Naive thymus-derived CD4-positive, alpha-beta T cell (primary cell): ENCODE measurements at regions not wholly inside any gene's neighbourhood (a gene's known extent, or its start where the extent isn't known, plus 50 kb on each side); places are given as distances from the start of the nearest gene placed in this dataset.

ENCODE experiments used
- ATAC-seq: fragments of 150-1000 bp; cut with Tn5 transposase; 2 replicates; pipeline ENCODE4 v1.10.0; 2021; ENCODE audit warnings: mild to moderate bottlenecking, moderate library complexity
- CTCF ChIA-PET: fragments of 350-600 bp; sonication (Branson Sonifier 250); formaldehyde crosslinking; loops from one replicate; lab custom pipeline; 2021; ENCODE audit warnings: antibody characterized with exemption; lab: Charles Lee
- POLR2A ChIA-PET: fragments of 350-600 bp; sonication (Branson Sonifier 250); formaldehyde crosslinking; loops from one replicate; lab custom pipeline; 2021; ENCODE audit warnings: antibody characterized with exemption, inconsistent platforms; lab: Charles Lee
- DNase-seq, 9 donors: peaks; one replicate each; pipeline versions ENCODE4 v3.0.0 to v3.0.0-alpha.2; 2020 to 2022; ENCODE audit warnings: mixed read lengths in 1 of 9
- H3K27ac ChIP-seq: one replicate; pipeline ENCODE4 v1.7.0; 2013; ENCODE audit warnings: mild to moderate bottlenecking, low read depth, low read length, moderate library complexity
- H3K27me3 ChIP-seq, 2 donors: one replicate each; pipeline ENCODE4 v1.7.0; 2013; ENCODE audit warnings: low read length in 2 of 2, mild to moderate bottlenecking in 2 of 2, moderate library complexity in 2 of 2; ENCODE audit not compliant: control insufficient read depth in 2 of 2, insufficient read depth in 2 of 2
- H3K36me3 ChIP-seq, 3 experiments: 1 replicate in 2 of 3; 2 replicates in 1 of 3; pipeline ENCODE4 v1.7.0; 2013; ENCODE audit warnings: low read length in 3 of 3, mild to moderate bottlenecking in 3 of 3, moderate library complexity in 1 of 3; ENCODE audit not compliant: insufficient read depth in 3 of 3, control insufficient read depth in 2 of 3
- H3K4me1 ChIP-seq, 2 donors: one replicate each; pipeline ENCODE4 v1.7.0; 2013; ENCODE audit warnings: low read length in 2 of 2, mild to moderate bottlenecking in 2 of 2, moderate library complexity in 1 of 2; ENCODE audit not compliant: control insufficient read depth in 2 of 2, insufficient read depth in 2 of 2
- H3K4me3 ChIP-seq: 2 replicates; pipeline ENCODE4 v1.7.0; 2013; ENCODE audit warnings: mild to moderate bottlenecking, low read length
- H3K9me3 ChIP-seq, 3 experiments: 1 replicate in 2 of 3; 2 replicates in 1 of 3; pipeline ENCODE4 v1.7.0; 2013; ENCODE audit warnings: low read length in 3 of 3; ENCODE audit not compliant: control insufficient read depth in 2 of 3
- H3K27ac Mint-ChIP-seq, 9 donors: one replicate each; pipeline ENCODE4 v1.8.0; 2020 to 2022; ENCODE audit warnings: mixed read lengths in 9 of 9, mild to moderate bottlenecking in 8 of 9, moderate library complexity in 5 of 9, inconsistent platforms in 2 of 9
- H3K27me3 Mint-ChIP-seq, 5 donors: one replicate each; pipeline ENCODE4 v1.8.0; 2021 to 2022; ENCODE audit warnings: mixed read lengths in 5 of 5, mild to moderate bottlenecking in 1 of 5
- H3K36me3 Mint-ChIP-seq, 5 donors: one replicate each; pipeline ENCODE4 v1.8.0; 2020 to 2022; ENCODE audit warnings: mixed read lengths in 5 of 5, mild to moderate bottlenecking in 3 of 5, inconsistent platforms in 1 of 5
- H3K4me1 Mint-ChIP-seq, 7 donors: one replicate each; pipeline ENCODE4 v1.8.0; 2020 to 2022; ENCODE audit warnings: mixed read lengths in 7 of 7, mild to moderate bottlenecking in 3 of 7, inconsistent platforms in 1 of 7
- H3K4me3 Mint-ChIP-seq, 10 donors: one replicate each; pipeline ENCODE4 v1.8.0; 2020 to 2022; ENCODE audit warnings: mild to moderate bottlenecking in 10 of 10, mixed read lengths in 10 of 10, moderate library complexity in 6 of 10, inconsistent platforms in 2 of 10
- H3K9me3 Mint-ChIP-seq, 11 donors: one replicate each; pipeline ENCODE4 v1.8.0; 2020 to 2022; ENCODE audit warnings: mixed read lengths in 11 of 11, mild to moderate bottlenecking in 4 of 11, inconsistent platforms in 1 of 11, moderate library complexity in 1 of 11
- intact Hi-C, 2 donors: fragments of 100-400 bp; cut with micrococcal nuclease; formaldehyde crosslinking; loops; one replicate each; pipeline ENCODE4 v1.15.1; 2023

DNA sequence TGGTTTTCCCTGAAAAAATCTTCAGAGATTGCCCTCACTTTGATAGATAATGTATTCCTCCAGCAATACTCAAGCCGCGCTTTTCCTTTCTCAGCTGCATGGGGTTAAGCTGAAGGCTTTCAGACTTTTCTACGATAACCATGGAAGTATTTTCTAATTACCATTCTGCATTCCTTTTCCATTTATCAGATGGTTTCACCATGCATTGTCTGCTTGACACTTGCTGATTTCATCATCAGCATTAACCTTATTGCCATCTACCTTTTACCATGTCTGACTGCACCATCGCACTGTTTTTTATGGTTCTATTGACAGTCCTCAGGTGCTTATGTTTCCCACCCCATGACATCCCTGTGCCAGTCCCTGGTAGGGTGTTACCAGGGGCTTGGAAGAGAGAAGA lies 91.6 kb downstream of the DMAC1 start:
- ATAC-seq, result no peak
- no peaks in the 10 kb centered on the region for H3K4me1 ChIP-seq
- no peak overlapping the region for H3K4me3 ChIP-seq
- ChIA-PET POLR2A (no interaction called here), CTCF (no interaction called here)
- H3K9me3 Mint-ChIP-seq, result peaks cover 0 to 5% (median 0%) of the 10 kb centered on the region in 11 donors
- intact Hi-C loops, result no loop called here
- DNase-seq, result no peak
- H3K4me3 Mint-ChIP-seq, result no peak overlapping the region
- H3K27me3 Mint-ChIP-seq, result no peaks in the 10 kb centered on the region
- no peaks in the 10 kb centered on the region for H3K9me3 ChIP-seq
- H3K27ac ChIP-seq, result no peak overlapping the region
- no peak overlapping the region for H3K27ac Mint-ChIP-seq
- no peaks in the 10 kb centered on the region for H3K27me3 ChIP-seq
- H3K36me3 Mint-ChIP-seq, result no peaks in the 10 kb centered on the region
- no peaks in the 10 kb centered on the region for H3K36me3 ChIP-seq
- H3K4me1 Mint-ChIP-seq, result no peaks in the 10 kb centered on the region

DNA sequence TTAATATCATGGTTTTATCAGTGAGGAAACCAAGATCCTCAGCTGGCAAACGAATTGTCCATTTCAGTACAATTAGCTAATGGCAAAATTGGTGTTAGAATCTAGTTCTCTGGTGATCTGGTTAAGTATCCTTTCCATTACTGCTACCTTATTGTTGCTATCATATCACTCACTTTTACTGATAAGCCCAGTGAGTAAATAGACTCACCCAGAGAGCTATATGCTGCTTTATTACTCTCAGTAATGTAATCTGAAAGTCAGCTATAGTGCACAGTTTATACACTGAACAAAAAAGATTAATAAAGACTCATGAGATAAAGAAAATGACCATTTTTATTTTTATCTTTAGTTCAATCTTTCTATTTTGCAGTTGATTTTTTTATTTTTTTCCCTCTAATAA lies 95.0 kb downstream of the DMAC1 start:
- Mint-ChIP-seq H3K27me3 (no peaks in the 10 kb centered on the region), H3K27ac (no peak overlapping the region), H3K4me3 (no peak overlapping the region), H3K9me3 (peaks cover 0 to 2% (median 0%) of the 10 kb centered on the region in 11 donors), H3K36me3 (no peaks in the 10 kb centered on the region), H3K4me1 (no peaks in the 10 kb centered on the region)
- no peaks in the 10 kb centered on the region for H3K9me3 ChIP-seq
- H3K27ac ChIP-seq, result no peak overlapping the region
- ChIA-PET POLR2A (no interaction called here), CTCF (no interaction called here)
- DNase-seq (no peak), ATAC-seq (no peak)
- no peaks in the 10 kb centered on the region for H3K27me3 ChIP-seq
- intact Hi-C loops, result no loop called here
- no peaks in the 10 kb centered on the region for H3K36me3 ChIP-seq
- H3K4me1 ChIP-seq, result no peaks in the 10 kb centered on the region
- no peak overlapping the region for H3K4me3 ChIP-seq

DNA sequence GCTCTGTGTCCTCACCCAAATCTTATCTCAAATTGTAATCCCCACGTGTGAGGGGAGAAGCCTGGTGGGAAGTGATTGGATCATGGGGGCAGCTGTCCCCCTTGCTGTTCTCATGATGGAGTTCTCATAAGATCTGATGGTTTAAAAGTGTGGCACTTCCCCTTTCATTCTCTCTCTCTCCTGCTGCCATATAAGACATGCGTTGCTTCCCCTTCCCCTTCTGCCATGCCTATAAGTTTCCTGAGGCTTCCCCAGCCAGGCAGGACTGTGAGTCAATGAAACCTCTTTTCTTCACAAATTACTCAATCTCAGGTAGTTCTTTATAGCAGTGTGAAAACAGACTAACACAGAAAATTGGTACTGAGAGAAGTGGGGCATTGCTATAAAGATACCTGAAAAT lies 107.7 kb downstream of the DMAC1 start:
- ChIA-PET POLR2A (no interaction called here), CTCF (no interaction called here)
- H3K36me3 Mint-ChIP-seq, result no peaks in the 10 kb centered on the region
- Histone ChIP-seq H3K27ac (no peak overlapping the region), H3K4me1 (no peaks in the 10 kb centered on the region), H3K36me3 (no peaks in the 10 kb centered on the region), H3K4me3 (no peak overlapping the region), H3K9me3 (no peaks in the 10 kb centered on the region), H3K27me3 (no peaks in the 10 kb centered on the region)
- DNase-seq (no peak), ATAC-seq (no peak)
- H3K27ac Mint-ChIP-seq, result no peak overlapping the region
- H3K4me1 Mint-ChIP-seq, result no peaks in the 10 kb centered on the region
- H3K4me3 Mint-ChIP-seq, result no peak overlapping the region
- intact Hi-C loops, result no loop called here
- peaks cover 0 to 2% (median 0%) of the 10 kb centered on the region in 11 donors for H3K9me3 Mint-ChIP-seq
- peaks cover 0 to 3% (median 0%) of the 10 kb centered on the region in 5 donors for H3K27me3 Mint-ChIP-seq

DNA sequence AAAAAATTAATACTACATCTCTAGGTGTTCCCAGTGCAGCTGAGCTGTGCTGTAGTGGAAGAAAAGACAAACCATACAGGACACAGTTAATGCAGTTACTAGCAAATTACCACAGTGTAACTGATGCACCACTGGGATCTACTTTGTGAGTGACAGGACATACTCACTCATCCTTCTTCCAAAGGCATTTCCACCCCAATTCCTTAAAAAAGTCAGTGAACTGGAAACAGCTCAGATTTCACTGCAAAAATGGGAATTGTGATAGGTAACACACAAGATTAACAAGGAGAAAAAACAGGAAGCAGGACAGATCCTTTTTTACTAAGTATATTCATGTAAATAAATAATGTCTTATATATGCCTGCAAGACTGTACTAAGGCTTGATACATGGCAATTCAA lies 109.6 kb downstream of the DMAC1 start:
- Histone ChIP-seq H3K27ac (no peak overlapping the region), H3K27me3 (no peaks in the 10 kb centered on the region), H3K4me1 (no peaks in the 10 kb centered on the region), H3K4me3 (no peak overlapping the region), H3K36me3 (no peaks in the 10 kb centered on the region), H3K9me3 (no peaks in the 10 kb centered on the region)
- no peak for DNase-seq
- POLR2A ChIA-PET, result no interaction called here
- CTCF ChIA-PET, result no interaction called here
- H3K27me3 Mint-ChIP-seq, result peaks cover 0 to 3% (median 0%) of the 10 kb centered on the region in 5 donors
- H3K36me3 Mint-ChIP-seq, result no peaks in the 10 kb centered on the region
- H3K27ac Mint-ChIP-seq, result no peak overlapping the region
- no peak for ATAC-seq
- intact Hi-C loops, result no loop called here
- no peaks in the 10 kb centered on the region for H3K4me1 Mint-ChIP-seq
- H3K4me3 Mint-ChIP-seq, result no peak overlapping the region
- peaks cover 0 to 1% (median 0%) of the 10 kb centered on the region in 11 donors for H3K9me3 Mint-ChIP-seq

DNA sequence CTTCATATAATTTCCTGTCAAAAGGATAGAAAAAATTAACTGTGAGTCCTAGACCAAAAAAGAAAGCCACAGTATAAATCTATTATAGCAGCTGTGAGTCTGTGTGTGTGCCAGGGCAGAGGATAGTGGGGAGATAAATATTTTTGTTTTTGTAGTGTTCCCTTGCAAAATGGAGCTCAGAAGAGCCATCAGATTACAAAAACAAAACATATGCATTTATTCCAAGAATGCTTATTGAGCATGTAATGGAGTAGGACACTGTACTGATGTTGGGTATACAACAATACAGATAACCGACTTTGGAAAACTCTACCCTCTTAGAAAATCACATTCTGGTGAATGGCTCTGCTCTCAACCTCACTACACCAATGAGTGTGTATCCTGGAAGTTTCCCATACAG lies 111.0 kb downstream of the DMAC1 start:
- no peaks in the 10 kb centered on the region for H3K4me1 Mint-ChIP-seq
- H3K27me3 ChIP-seq, result no peaks in the 10 kb centered on the region
- no peaks in the 10 kb centered on the region for H3K36me3 ChIP-seq
- no peaks in the 10 kb centered on the region for H3K9me3 ChIP-seq
- no peak overlapping the region for H3K27ac Mint-ChIP-seq
- no peaks in the 10 kb centered on the region for H3K9me3 Mint-ChIP-seq
- no peaks in the 10 kb centered on the region for H3K36me3 Mint-ChIP-seq
- ChIA-PET CTCF (no interaction called here), POLR2A (no interaction called here)
- no peak overlapping the region for H3K4me3 ChIP-seq
- no peak for ATAC-seq
- no peak for DNase-seq
- no peak overlapping the region for H3K4me3 Mint-ChIP-seq
- intact Hi-C loops, result no loop called here
- H3K4me1 ChIP-seq, result no peaks in the 10 kb centered on the region
- H3K27me3 Mint-ChIP-seq, result peaks cover 0 to 3% (median 0%) of the 10 kb centered on the region in 5 donors
- H3K27ac ChIP-seq, result no peak overlapping the region

DNA sequence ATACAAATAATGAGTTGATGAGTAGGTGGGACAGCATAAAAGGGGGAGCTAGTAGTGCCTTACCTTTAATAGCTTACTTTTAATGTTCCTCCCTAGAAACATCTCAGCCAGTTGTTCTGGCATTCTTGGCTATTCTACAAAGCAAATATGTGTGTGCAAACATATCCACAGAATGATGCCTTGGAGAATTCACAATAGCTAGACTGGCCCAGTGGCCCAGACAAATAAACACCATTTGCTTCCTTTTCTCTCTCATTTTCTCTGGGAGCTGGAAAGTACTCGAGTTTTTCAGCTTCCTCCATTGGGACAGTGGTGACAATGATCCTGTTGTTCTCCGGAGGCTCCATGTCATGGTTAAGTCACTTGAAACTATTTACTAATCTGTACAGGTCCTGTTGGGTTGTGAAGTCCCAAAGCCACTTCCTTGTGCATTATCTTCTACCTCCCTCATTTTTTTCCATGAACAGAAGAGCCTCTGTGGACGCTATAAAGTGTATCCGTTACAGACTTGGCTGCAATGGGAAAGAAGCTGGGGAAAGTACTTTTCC lies 122.9 kb downstream of the DMAC1 start:
- Mint-ChIP-seq H3K4me3 (no peak overlapping the region), H3K4me1 (peaks cover 0 to 1% (median 0%) of the 10 kb centered on the region in 7 donors), H3K9me3 (peaks cover 0 to 7% (median 0%) of the 10 kb centered on the region in 11 donors), H3K27me3 (peaks cover 0 to 6% (median 0%) of the 10 kb centered on the region in 5 donors), H3K36me3 (no peaks in the 10 kb centered on the region), H3K27ac (no peak overlapping the region)
- Histone ChIP-seq H3K9me3 (no peaks in the 10 kb centered on the region), H3K27me3 (no peaks in the 10 kb centered on the region), H3K4me3 (no peak overlapping the region), H3K4me1 (no peaks in the 10 kb centered on the region), H3K27ac (no peak overlapping the region), H3K36me3 (no peaks in the 10 kb centered on the region)
- intact Hi-C loops, result no loop called here
- CTCF ChIA-PET, result interaction anchor here (0.6 kb wide), 1 partner anchor 1082 kb away, joined by 3 read pairs; no protein-coding TSS in a partner anchor
- POLR2A ChIA-PET, result no interaction called here
- ATAC-seq (no peak), DNase-seq (no peak)

DNA sequence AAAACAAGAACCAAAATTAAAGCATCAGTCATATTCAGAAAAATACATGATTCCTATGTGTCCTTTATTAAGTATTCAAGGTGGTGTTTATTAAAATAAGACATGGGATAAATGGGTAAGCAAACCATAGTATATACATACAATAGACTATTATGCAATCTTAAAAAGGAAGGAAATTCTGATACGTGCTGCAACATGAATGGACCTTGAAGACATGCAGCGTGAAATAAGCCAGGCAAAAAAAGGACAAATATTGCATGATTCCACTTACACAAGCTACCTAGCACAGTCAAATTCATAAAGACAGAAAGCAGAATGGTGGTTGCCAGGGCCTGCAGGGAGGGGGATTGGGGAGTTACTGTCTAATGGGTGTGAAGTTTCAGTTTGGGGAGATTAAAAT lies 127.7 kb downstream of the DMAC1 start:
- intact Hi-C loops, result no loop called here
- Histone ChIP-seq H3K9me3 (no peaks in the 10 kb centered on the region), H3K36me3 (no peaks in the 10 kb centered on the region), H3K4me3 (no peak overlapping the region), H3K4me1 (no peaks in the 10 kb centered on the region), H3K27me3 (no peaks in the 10 kb centered on the region), H3K27ac (no peak overlapping the region)
- Mint-ChIP-seq H3K9me3 (peaks cover 0 to 7% (median 0%) of the 10 kb centered on the region in 11 donors), H3K36me3 (no peaks in the 10 kb centered on the region), H3K4me3 (no peak overlapping the region), H3K27me3 (peaks cover 0 to 6% (median 0%) of the 10 kb centered on the region in 5 donors), H3K27ac (peak overlapping the region in 1 of 9 donors; percentile 67), H3K4me1 (peaks cover 0 to 1% (median 0%) of the 10 kb centered on the region in 7 donors)
- POLR2A ChIA-PET, result no interaction called here
- ATAC-seq (no peak), DNase-seq (no peak)
- CTCF ChIA-PET, result no interaction called here
